A549 (cell line): ENCODE measurements at regions not wholly inside any gene's neighbourhood (a gene's known extent, or its start where the extent isn't known, plus 50 kb on each side); places are given as distances from the start of the nearest gene placed in this dataset.

Source experiments
- ATAC-seq, 2 experiments: fragments of 200-7000 bp in 1 of 2; fragments of >200 bp in 1 of 2; cut with Nextera tagmentation in 1 of 2; cut with Tn5 transposase in 1 of 2; 3 replicates each; pipeline versions ENCODE4 v1.8.0 to v1.9.1; 2018 to 2020; ENCODE audit warnings: mild to moderate bottlenecking in 1 of 2, moderate library complexity in 1 of 2
- CTCF ChIA-PET: fragments of 300-600 bp; sonication (Branson Sonifier 250); formaldehyde crosslinking; extraction: SDS; loops from one replicate; lab custom pipeline; 2021; ENCODE audit warnings: antibody characterized with exemption, inconsistent platforms; lab: Yijun Ruan, JAX
- POLR2A ChIA-PET: fragments of 350-600 bp; formaldehyde crosslinking; extraction: SDS; loops from one replicate; lab custom pipeline; 2021; ENCODE audit warnings: antibody characterized with exemption, inconsistent platforms; lab: Yijun Ruan, JAX
- DNase-seq, 2 experiments: peaks; one replicate each; pipeline versions ENCODE4 v3.0.0 to v3.0.0-alpha.2; 2011 to 2016; ENCODE audit warnings: low read depth in 1 of 2, low spot score in 1 of 2
- FAIRE-seq: peaks from 2 replicates; lab custom pipeline; 2011; peaks lifted over from hg19 to GRCh38; lab: Jason Lieb, UNC
- H3K27ac ChIP-seq, 2 experiments: fragments of >200 bp; sonication (Bioruptor Twin); formaldehyde crosslinking; 3 replicates each; pipeline ENCODE4 v1.5.1; 2016 to 2017
- H3K4me1 ChIP-seq: fragments of >200 bp; sonication (Bioruptor Twin); formaldehyde crosslinking; 3 replicates; pipeline ENCODE4 v1.6.1; 2016
- H3K4me2 ChIP-seq: fragments of >200 bp; sonication (Bioruptor Twin); formaldehyde crosslinking; 3 replicates; pipeline ENCODE4 v1.6.1; 2016
- H3K4me3 ChIP-seq: fragments of >200 bp; sonication (Bioruptor Twin); formaldehyde crosslinking; 3 replicates; pipeline ENCODE4 v1.5.1; 2016
- H3K9me3 ChIP-seq: fragments of >200 bp; sonication (Bioruptor Twin); formaldehyde crosslinking; 3 replicates; pipeline ENCODE4 v1.6.1; 2016
- CHD2 ChIP-seq: fragments of 150-350 bp; IDR thresholded peaks from 2 replicates; pipeline ENCODE4 v1.6.1; 2014; ENCODE audit warnings: low read length; ENCODE audit not compliant: partially characterized antibody
- FOXS1 ChIP-seq: fragments of 250-450 bp; sonication (Bioruptor Pico); IDR thresholded peaks from 2 replicates; pipeline ENCODE4 v1.5.0; 2020; ENCODE audit warnings: mild to moderate bottlenecking, moderate library complexity
- HEYL ChIP-seq: fragments of 250-450 bp; sonication (Bioruptor Pico); IDR thresholded peaks from 2 replicates; pipeline ENCODE4 v1.8.0; 2021; ENCODE audit warnings: mild to moderate bottlenecking, moderate library complexity
- JUNB ChIP-seq: fragments of >200 bp; sonication (Bioruptor Twin); formaldehyde crosslinking; IDR thresholded peaks from 2 replicates; pipeline ENCODE4 v1.6.1; 2016
- KDM5A ChIP-seq: fragments of 200-600 bp; sonication (generic); IDR thresholded peaks from 2 replicates; pipeline ENCODE4 v1.6.1; 2016; ENCODE audit warnings: antibody characterized with exemption, mild to moderate bottlenecking
- MAFK ChIP-seq: fragments of 450-650 bp; IDR thresholded peaks from 2 replicates; pipeline ENCODE4 v1.6.1; 2014; ENCODE audit not compliant: partially characterized antibody
- MAZ ChIP-seq: fragments of 150-350 bp; IDR thresholded peaks from 2 replicates; pipeline ENCODE4 v1.6.1; 2014; ENCODE audit warnings: antibody characterized with exemption, low read depth, low read length, borderline replicate concordance
- MYC ChIP-seq: IDR thresholded peaks from 2 replicates; pipeline ENCODE4 v1.6.1; 2012; ENCODE audit warnings: mild to moderate bottlenecking, inconsistent platforms, low read length, improper control_type of control experiment, borderline replicate concordance
- NPAS2 ChIP-seq: fragments of 250-450 bp; sonication (Bioruptor Pico); IDR thresholded peaks from 2 replicates; pipeline ENCODE4 v1.8.0; 2022; ENCODE audit warnings: mild to moderate bottlenecking, moderate library complexity, borderline replicate concordance
- PHF8 ChIP-seq: fragments of 200-600 bp; sonication (generic); IDR thresholded peaks from 2 replicates; pipeline ENCODE4 v1.6.1; 2016; ENCODE audit warnings: low read depth, mild to moderate bottlenecking, antibody characterized with exemption, moderate library complexity, borderline replicate concordance
- POLR2A ChIP-seq: IDR thresholded peaks from 2 replicates; pipeline ENCODE4 v1.6.1; 2012; ENCODE audit warnings: mild to moderate bottlenecking, low read length
- RNF2 ChIP-seq: fragments of 200-600 bp; sonication (generic); IDR thresholded peaks from 2 replicates; pipeline ENCODE4 v1.6.1; 2016; ENCODE audit warnings: low read depth, mild to moderate bottlenecking, antibody characterized with exemption, moderate library complexity, borderline replicate concordance
- TFCP2L1 ChIP-seq: fragments of 250-450 bp; sonication (Bioruptor Pico); IDR thresholded peaks from 2 replicates; pipeline ENCODE4 v1.5.0; 2021; ENCODE audit warnings: mild to moderate bottlenecking
- TP53 ChIP-seq: fragments of 250-450 bp; sonication (Bioruptor Pico); IDR thresholded peaks from 2 replicates; pipeline ENCODE4 v1.5.0; 2021; ENCODE audit warnings: mild to moderate bottlenecking, moderate library complexity
- ZC3H11A ChIP-seq: fragments of 450-650 bp; IDR thresholded peaks from 2 replicates; pipeline ENCODE4 v1.6.1; 2014; ENCODE audit warnings: antibody characterized with exemption, mild to moderate bottlenecking
- WGBS: methylation state at CpG from one replicate; pipeline ENCODE4 v1.1.6; 2017; ENCODE audit errors: missing lambda C conversion rate; 5-methylcytosine and 5-hydroxymethylcytosine counted together
- TF ChIP-seq, protein P1 (sequence below): fragments of 200-600 bp; sonication (generic); IDR thresholded peaks from 2 replicates; pipeline ENCODE4 v1.6.1; 2016; ENCODE audit warnings: antibody characterized with exemption, mild to moderate bottlenecking, moderate library complexity
- TF ChIP-seq, protein P2 (sequence below): fragments of >200 bp; sonication (Bioruptor Twin); formaldehyde crosslinking; IDR thresholded peaks from 3 replicates; pipeline ENCODE4 v1.5.1; 2016
- TF ChIP-seq, protein P3 (sequence below): fragments of 250-450 bp; sonication (Bioruptor Pico); IDR thresholded peaks from 2 replicates; pipeline ENCODE4 v1.5.0; 2020; ENCODE audit warnings: low read depth, mild to moderate bottlenecking, moderate library complexity
- TF ChIP-seq, protein P4 (sequence below): fragments of >200 bp; sonication (Bioruptor Twin); formaldehyde crosslinking; IDR thresholded peaks from 2 replicates; pipeline ENCODE4 v1.6.1; 2016

DNA sequence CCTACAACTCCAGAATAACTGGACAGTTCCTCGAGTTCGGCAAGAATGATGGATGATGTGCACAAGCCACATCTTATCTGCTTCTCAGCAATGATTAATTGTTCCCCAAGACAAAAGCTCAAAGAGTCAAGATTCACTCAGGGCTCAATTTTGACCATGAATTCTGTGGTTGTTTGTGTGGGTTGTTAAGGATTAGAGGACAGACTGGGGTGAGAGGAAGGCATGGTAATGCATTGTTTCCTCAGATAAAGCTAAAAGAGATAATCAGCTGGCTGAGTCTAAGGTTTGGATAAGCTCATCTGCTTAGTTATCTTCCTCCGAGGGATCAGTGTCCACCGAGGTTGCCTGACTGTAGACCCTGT is 161.0 kb downstream of the CPEB2 start:
- POLR2A ChIA-PET: no interaction called here
- no peak for TF ChIP-seq FOXS1
- no peak for TF ChIP-seq MYC
- no peak for TF ChIP-seq CHD2
- TF ChIP-seq, protein P1, sequence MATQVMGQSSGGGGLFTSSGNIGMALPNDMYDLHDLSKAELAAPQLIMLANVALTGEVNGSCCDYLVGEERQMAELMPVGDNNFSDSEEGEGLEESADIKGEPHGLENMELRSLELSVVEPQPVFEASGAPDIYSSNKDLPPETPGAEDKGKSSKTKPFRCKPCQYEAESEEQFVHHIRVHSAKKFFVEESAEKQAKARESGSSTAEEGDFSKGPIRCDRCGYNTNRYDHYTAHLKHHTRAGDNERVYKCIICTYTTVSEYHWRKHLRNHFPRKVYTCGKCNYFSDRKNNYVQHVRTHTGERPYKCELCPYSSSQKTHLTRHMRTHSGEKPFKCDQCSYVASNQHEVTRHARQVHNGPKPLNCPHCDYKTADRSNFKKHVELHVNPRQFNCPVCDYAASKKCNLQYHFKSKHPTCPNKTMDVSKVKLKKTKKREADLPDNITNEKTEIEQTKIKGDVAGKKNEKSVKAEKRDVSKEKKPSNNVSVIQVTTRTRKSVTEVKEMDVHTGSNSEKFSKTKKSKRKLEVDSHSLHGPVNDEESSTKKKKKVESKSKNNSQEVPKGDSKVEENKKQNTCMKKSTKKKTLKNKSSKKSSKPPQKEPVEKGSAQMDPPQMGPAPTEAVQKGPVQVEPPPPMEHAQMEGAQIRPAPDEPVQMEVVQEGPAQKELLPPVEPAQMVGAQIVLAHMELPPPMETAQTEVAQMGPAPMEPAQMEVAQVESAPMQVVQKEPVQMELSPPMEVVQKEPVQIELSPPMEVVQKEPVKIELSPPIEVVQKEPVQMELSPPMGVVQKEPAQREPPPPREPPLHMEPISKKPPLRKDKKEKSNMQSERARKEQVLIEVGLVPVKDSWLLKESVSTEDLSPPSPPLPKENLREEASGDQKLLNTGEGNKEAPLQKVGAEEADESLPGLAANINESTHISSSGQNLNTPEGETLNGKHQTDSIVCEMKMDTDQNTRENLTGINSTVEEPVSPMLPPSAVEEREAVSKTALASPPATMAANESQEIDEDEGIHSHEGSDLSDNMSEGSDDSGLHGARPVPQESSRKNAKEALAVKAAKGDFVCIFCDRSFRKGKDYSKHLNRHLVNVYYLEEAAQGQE: no peak
- no peak for TF ChIP-seq JUNB
- TF ChIP-seq, all 56 proteins: peak for 0
- Histone ChIP-seq H3K4me3 (no peak overlapping the region), H3K4me2 (no peak overlapping the region), H3K4me1 (peaks cover 14% of the 10 kb centered on the region; the same call in 2 of the 3 replicates), H3K9me3 (no peaks in the 10 kb centered on the region), H3K27ac (peak overlapping the region in 1 of 2 experiments; percentile 41; a peak in 1 of 6 replicates)
- no peak for FAIRE-seq
- WGBS: 97% methylated on average over 4 of the region's 4 CpGs
- DNase-seq: no peak
- no peak for ATAC-seq
- CTCF ChIA-PET: interaction anchor here (0.6 to 2.0 kb wide), 9 partner anchors 10 to 1509 kb away, joined by 3 to 7 read pairs (median 3); no protein-coding TSS in a partner anchor

DNA sequence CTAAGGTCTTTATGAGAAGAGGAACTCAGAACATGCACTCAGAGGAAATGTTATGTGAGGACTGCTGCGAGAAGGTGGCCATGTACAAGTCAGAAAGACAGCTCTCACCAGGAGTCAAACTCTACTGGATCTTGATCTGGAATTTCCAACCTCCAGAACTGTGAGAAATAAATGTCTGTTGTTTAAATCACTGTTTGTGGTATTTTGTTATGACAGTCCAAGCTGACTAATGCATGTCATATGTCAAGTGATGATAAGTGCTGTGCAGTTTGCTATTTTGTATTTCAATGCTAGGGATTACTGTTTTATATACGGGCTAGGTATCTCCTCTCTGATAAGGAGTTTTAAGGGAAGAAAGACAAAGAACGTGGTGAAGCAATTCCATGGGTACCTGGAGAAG is 162.3 kb downstream of the CPEB2 start:
- Histone ChIP-seq H3K4me3 (no peak overlapping the region), H3K4me1 (peaks cover 14% of the 10 kb centered on the region; the same call in 2 of the 3 replicates), H3K9me3 (no peaks in the 10 kb centered on the region)
- FAIRE-seq (no peak), ATAC-seq (no peak)
- POLR2A ChIA-PET: no interaction called here
- TF ChIP-seq, protein P2, sequence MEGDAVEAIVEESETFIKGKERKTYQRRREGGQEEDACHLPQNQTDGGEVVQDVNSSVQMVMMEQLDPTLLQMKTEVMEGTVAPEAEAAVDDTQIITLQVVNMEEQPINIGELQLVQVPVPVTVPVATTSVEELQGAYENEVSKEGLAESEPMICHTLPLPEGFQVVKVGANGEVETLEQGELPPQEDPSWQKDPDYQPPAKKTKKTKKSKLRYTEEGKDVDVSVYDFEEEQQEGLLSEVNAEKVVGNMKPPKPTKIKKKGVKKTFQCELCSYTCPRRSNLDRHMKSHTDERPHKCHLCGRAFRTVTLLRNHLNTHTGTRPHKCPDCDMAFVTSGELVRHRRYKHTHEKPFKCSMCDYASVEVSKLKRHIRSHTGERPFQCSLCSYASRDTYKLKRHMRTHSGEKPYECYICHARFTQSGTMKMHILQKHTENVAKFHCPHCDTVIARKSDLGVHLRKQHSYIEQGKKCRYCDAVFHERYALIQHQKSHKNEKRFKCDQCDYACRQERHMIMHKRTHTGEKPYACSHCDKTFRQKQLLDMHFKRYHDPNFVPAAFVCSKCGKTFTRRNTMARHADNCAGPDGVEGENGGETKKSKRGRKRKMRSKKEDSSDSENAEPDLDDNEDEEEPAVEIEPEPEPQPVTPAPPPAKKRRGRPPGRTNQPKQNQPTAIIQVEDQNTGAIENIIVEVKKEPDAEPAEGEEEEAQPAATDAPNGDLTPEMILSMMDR: no peak
- no peak for TF ChIP-seq TFCP2L1 (CRISPR knock-in tag)
- no peak for TF ChIP-seq KDM5A
- no peak for TF ChIP-seq TP53
- TF ChIP-seq, all 56 proteins: peak for 0
- H3K27ac ChIP-seq: no peak overlapping the region
- 75% methylated on average over 3 of the region's 3 CpGs for WGBS
- CTCF ChIA-PET: no interaction called here
- H3K4me2 ChIP-seq: no peak overlapping the region
- no peak for DNase-seq

DNA sequence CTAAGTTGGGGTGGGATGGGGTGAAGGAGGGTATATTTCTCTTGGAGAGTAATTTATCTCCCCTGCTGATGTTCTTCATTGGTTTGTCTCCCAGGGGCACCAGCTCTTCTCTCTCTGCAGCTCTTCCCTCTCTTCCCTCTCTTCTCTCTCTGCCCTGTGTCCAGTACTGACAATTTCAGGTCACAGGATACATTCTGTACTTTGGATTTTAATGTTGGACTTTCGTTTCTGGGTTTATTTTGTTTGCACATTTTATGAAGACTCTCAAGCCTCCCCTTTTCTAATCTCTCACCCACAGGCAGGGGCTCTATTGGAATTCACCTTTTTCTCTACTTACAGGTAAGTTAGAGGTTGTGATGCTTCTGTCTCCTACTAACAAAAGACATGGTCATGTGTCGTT is 165.5 kb downstream of the CPEB2 start:
- ChIA-PET POLR2A (no interaction called here), CTCF (interaction anchor here (0.7 kb wide), 1 partner anchor 312 kb away, joined by 4 read pairs; no protein-coding TSS in a partner anchor)
- FAIRE-seq (no peak), DNase-seq (no peak), ATAC-seq (no peak)
- no peak overlapping the region for H3K4me2 ChIP-seq
- H3K27ac ChIP-seq: no peak overlapping the region
- no peaks in the 10 kb centered on the region for H3K4me1 ChIP-seq
- peaks cover 8% of the 10 kb centered on the region; the same call in 2 of the 3 replicates for H3K9me3 ChIP-seq
- H3K4me3 ChIP-seq: no peak overlapping the region
- WGBS: 27% methylated on average over 2 of the region's 2 CpGs
- TF ChIP-seq, protein P3, sequence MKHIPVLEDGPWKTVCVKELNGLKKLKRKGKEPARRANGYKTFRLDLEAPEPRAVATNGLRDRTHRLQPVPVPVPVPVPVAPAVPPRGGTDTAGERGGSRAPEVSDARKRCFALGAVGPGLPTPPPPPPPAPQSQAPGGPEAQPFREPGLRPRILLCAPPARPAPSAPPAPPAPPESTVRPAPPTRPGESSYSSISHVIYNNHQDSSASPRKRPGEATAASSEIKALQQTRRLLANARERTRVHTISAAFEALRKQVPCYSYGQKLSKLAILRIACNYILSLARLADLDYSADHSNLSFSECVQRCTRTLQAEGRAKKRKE (CRISPR knock-in tag): no peak
- TF ChIP-seq TFCP2L1 (CRISPR knock-in tag): no peak
- TF ChIP-seq, protein P4, sequence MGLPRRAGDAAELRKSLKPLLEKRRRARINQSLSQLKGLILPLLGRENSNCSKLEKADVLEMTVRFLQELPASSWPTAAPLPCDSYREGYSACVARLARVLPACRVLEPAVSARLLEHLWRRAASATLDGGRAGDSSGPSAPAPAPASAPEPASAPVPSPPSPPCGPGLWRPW: no peak
- no peak for TF ChIP-seq POLR2A
- no peak for TF ChIP-seq PHF8
- TF ChIP-seq ZC3H11A: no peak
- no peak for TF ChIP-seq MAZ
- TF ChIP-seq, protein P2: no peak
- TF ChIP-seq RNF2: no peak
- no peak for TF ChIP-seq MAFK
- no peak for TF ChIP-seq HEYL
- TF ChIP-seq CHD2: no peak
- no peak for TF ChIP-seq NPAS2 (CRISPR knock-in tag)
- TF ChIP-seq, all 56 proteins: peak for 0
